Smooth muscle cell (in vitro differentiated cells): ENCODE measurements at regions not wholly inside any gene's neighbourhood (a gene's known extent, or its start where the extent isn't known, plus 50 kb on each side); places are given as distances from the start of the nearest gene placed in this dataset.

ENCODE experiments used
- DNase-seq: peaks from one replicate; lab custom pipeline; 2025; ENCODE audit not compliant: unreplicated experiment; lab: John Stamatoyannopoulos, UW
- H2AFZ ChIP-seq: fragments of 200-600 bp; sonication (generic); 2 replicates; pipeline ENCODE4 v1.6.0; 2016; ENCODE audit warnings: antibody characterized with exemption, low read depth, mild to moderate bottlenecking
- H3F3A ChIP-seq: fragments of 200-600 bp; sonication (generic); 2 replicates; pipeline ENCODE4 v1.6.0; 2017; ENCODE audit warnings: antibody characterized with exemption, low read depth
- H3K27ac ChIP-seq: fragments of 200-600 bp; sonication (generic); 2 replicates; pipeline ENCODE4 v1.5.1; 2016; ENCODE audit warnings: low read depth, mild to moderate bottlenecking
- H3K27me3 ChIP-seq: fragments of 200-600 bp; sonication (generic); 2 replicates; pipeline ENCODE4 v1.6.1; 2016; ENCODE audit warnings: low read depth, mild to moderate bottlenecking
- H3K36me3 ChIP-seq: fragments of 200-600 bp; sonication (generic); 2 replicates; pipeline ENCODE4 v1.5.1; 2016; ENCODE audit warnings: low read depth
- H3K4me1 ChIP-seq: fragments of 200-600 bp; sonication (generic); 2 replicates; pipeline ENCODE4 v1.5.1; 2016; ENCODE audit warnings: low read depth
- H3K4me2 ChIP-seq: fragments of 200-600 bp; sonication (generic); 2 replicates; pipeline ENCODE4 v1.6.0; 2016; ENCODE audit warnings: mild to moderate bottlenecking
- H3K4me3 ChIP-seq: fragments of 200-600 bp; sonication (generic); 2 replicates; pipeline ENCODE4 v1.5.1; 2016; ENCODE audit warnings: mild to moderate bottlenecking
- H3K79me2 ChIP-seq: fragments of 200-600 bp; sonication (generic); 2 replicates; pipeline ENCODE4 v1.6.0; 2016; ENCODE audit warnings: low read depth, mild to moderate bottlenecking
- H3K9ac ChIP-seq: fragments of 200-600 bp; sonication (generic); 2 replicates; pipeline ENCODE4 v1.6.0; 2016; ENCODE audit warnings: low read depth
- H3K9me3 ChIP-seq: fragments of 200-600 bp; sonication (generic); replicated peaks from 2 replicates; pipeline ENCODE4 v1.5.1; 2016; ENCODE audit warnings: low read depth
- H4K20me1 ChIP-seq: fragments of 200-600 bp; sonication (generic); 2 replicates; pipeline ENCODE4 v1.6.0; 2016; ENCODE audit warnings: low read depth
- CTCF ChIP-seq: fragments of 200-600 bp; sonication (generic); IDR thresholded peaks from 2 replicates; pipeline ENCODE4 v1.5.1; 2017; ENCODE audit warnings: borderline replicate concordance, mild to moderate bottlenecking, antibody characterized with exemption; ENCODE audit not compliant: insufficient read depth, poor library complexity, severe bottlenecking
- WGBS: methylation state at CpG from one replicate; pipeline ENCODE4 v1.1.7; 2016; ENCODE audit warnings: low lambda C conversion rate; 5-methylcytosine and 5-hydroxymethylcytosine counted together

GRCh38 chr11:87903345-87903744 lies 271.9 kb downstream of the RAB38 start:
- no peak overlapping the region for H2AFZ ChIP-seq
- no peaks in the 10 kb centered on the region for H3K36me3 ChIP-seq
- no peak overlapping the region for H3K4me2 ChIP-seq
- H3K4me1 ChIP-seq = peaks cover 6% of the 10 kb centered on the region
- no peaks in the 10 kb centered on the region for H4K20me1 ChIP-seq
- no peak overlapping the region for H3K27ac ChIP-seq
- no peaks in the 10 kb centered on the region for H3F3A ChIP-seq
- H3K9me3 ChIP-seq = no peaks in the 10 kb centered on the region
- H3K4me3 ChIP-seq = no peak overlapping the region
- 95% methylated on average over 3 of the region's 3 CpGs for WGBS
- H3K79me2 ChIP-seq = no peaks in the 10 kb centered on the region
- DNase-seq = no peak
- no peak overlapping the region for H3K9ac ChIP-seq
- no peak for TF ChIP-seq CTCF
- H3K27me3 ChIP-seq = peaks cover 3% of the 10 kb centered on the region

- Histone ChIP-seq H3K4me3 (no peak overlapping the region), H3K9me3 (no peaks in the 10 kb centered on the region), H3K27me3 (peaks cover 3% of the 10 kb centered on the region), H3K9ac (no peak overlapping the region), H3K4me2 (no peak overlapping the region), H3K27ac (no peak overlapping the region), H3K36me3 (no peaks in the 10 kb centered on the region), H2AFZ (no peak overlapping the region), H3F3A (no peaks in the 10 kb centered on the region), H4K20me1 (no peaks in the 10 kb centered on the region), H3K79me2 (no peaks in the 10 kb centered on the region), H3K4me1 (peaks cover 6% of the 10 kb centered on the region)
- no peak for DNase-seq
- no peak for TF ChIP-seq CTCF
- 58% methylated on average over 3 of the region's 3 CpGs for WGBS
Observed at GRCh38 chr11:87901341-87901740, 273.9 kb downstream of the RAB38 start.

GRCh38 chr11:87897921-87898320 lies 277.3 kb downstream of the RAB38 start:
- 97% methylated on average over 1 of the region's 1 CpG for WGBS
- Histone ChIP-seq H4K20me1 (no peaks in the 10 kb centered on the region), H3K4me1 (peaks cover 6% of the 10 kb centered on the region), H3K27me3 (peaks cover 3% of the 10 kb centered on the region), H3K9me3 (no peaks in the 10 kb centered on the region), H3K4me3 (no peak overlapping the region), H3K79me2 (no peaks in the 10 kb centered on the region), H2AFZ (no peak overlapping the region), H3K27ac (no peak overlapping the region), H3K36me3 (no peaks in the 10 kb centered on the region), H3F3A (no peaks in the 10 kb centered on the region), H3K9ac (no peak overlapping the region), H3K4me2 (no peak overlapping the region)
- DNase-seq = no peak
- TF ChIP-seq CTCF = no peak

- Histone ChIP-seq H2AFZ (no peak overlapping the region), H3F3A (no peaks in the 10 kb centered on the region), H3K4me1 (peaks cover 6% of the 10 kb centered on the region), H3K79me2 (no peaks in the 10 kb centered on the region), H4K20me1 (no peaks in the 10 kb centered on the region), H3K27ac (no peak overlapping the region), H3K9me3 (no peaks in the 10 kb centered on the region), H3K27me3 (peaks cover 3% of the 10 kb centered on the region), H3K36me3 (no peaks in the 10 kb centered on the region), H3K9ac (no peak overlapping the region), H3K4me3 (no peak overlapping the region), H3K4me2 (no peak overlapping the region)
- DNase-seq = no peak
- no peak for TF ChIP-seq CTCF
Observed at GRCh38 chr11:87897071-87897470, 278.2 kb downstream of the RAB38 start.
